RWPE1 (cell line): ENCODE measurements at regions not wholly inside any gene's neighbourhood (a gene's known extent, or its start where the extent isn't known, plus 50 kb on each side); places are given as distances from the start of the nearest gene placed in this dataset.

ENCODE experiments used
- CTCF ChIA-PET: fragments of 350-600 bp; sonication (Branson Sonifier 250); formaldehyde crosslinking; extraction: SDS; loops from one replicate; lab custom pipeline; 2021; lab: Yijun Ruan, JAX
- POLR2A ChIA-PET: fragments of 400-600 bp; formaldehyde crosslinking; extraction: SDS; loops from one replicate; lab custom pipeline; 2020; ENCODE audit warnings: antibody characterized with exemption; ENCODE audit not compliant: low non-redundant PET; lab: Yijun Ruan, JAX
- DNase-seq: peaks from one replicate; pipeline ENCODE4 v3.0.0; 2012; ENCODE audit warnings: low spot score
- H3K27ac ChIP-seq: fragments of 450-650 bp; 2 replicates; pipeline ENCODE4 v1.5.1; 2017
- TF ChIP-seq, protein P1 (sequence below): fragments of 450-650 bp; conservative IDR thresholded peaks from 2 replicates; pipeline ENCODE4 v1.5.1; 2017; ENCODE audit warnings: low read depth, mild to moderate bottlenecking

DNA sequence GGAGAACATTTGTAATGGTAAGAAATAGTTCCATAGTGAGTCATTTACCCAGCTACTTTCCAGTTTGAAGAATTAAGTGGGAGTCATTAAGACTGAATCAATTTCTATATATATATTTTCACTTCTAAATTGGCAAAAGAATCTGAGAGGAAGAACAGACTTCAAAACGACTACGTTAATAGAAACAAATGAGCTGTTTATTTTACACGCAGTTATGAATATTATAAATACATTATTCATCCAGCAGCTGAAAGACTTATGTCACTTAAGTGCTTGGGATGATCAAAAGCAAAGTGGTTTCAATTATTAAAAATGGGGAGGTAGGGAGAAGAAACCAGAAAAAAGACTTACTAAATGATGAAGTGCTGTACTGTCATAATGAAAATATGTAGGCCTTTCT is 260.5 kb upstream of the DDX53 start:
- no peak overlapping the region for H3K27ac ChIP-seq
- CTCF ChIA-PET: no interaction called here
- no peak for DNase-seq
- POLR2A ChIA-PET: no interaction called here
- TF ChIP-seq, protein P1, sequence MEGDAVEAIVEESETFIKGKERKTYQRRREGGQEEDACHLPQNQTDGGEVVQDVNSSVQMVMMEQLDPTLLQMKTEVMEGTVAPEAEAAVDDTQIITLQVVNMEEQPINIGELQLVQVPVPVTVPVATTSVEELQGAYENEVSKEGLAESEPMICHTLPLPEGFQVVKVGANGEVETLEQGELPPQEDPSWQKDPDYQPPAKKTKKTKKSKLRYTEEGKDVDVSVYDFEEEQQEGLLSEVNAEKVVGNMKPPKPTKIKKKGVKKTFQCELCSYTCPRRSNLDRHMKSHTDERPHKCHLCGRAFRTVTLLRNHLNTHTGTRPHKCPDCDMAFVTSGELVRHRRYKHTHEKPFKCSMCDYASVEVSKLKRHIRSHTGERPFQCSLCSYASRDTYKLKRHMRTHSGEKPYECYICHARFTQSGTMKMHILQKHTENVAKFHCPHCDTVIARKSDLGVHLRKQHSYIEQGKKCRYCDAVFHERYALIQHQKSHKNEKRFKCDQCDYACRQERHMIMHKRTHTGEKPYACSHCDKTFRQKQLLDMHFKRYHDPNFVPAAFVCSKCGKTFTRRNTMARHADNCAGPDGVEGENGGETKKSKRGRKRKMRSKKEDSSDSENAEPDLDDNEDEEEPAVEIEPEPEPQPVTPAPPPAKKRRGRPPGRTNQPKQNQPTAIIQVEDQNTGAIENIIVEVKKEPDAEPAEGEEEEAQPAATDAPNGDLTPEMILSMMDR: no peak

DNA sequence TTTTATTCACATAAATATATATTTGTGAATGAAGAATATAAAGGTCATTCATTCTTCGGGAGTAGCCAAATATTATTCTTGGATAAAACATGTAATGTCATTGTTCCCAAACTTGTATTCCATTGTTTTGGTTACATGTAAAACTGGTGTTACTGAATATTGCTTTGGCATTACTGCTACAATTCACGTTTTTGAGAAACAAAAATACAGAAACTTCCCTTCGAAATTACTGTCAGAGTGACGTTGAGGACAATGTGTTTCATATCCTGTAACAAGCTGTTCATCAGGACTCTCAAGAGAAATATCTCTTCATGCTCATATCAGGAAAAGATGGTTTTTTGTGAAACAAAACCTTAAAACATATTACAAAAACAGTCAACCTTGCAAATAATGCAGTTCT is 258.9 kb upstream of the DDX53 start:
- TF ChIP-seq, protein P1: no peak
- CTCF ChIA-PET: no interaction called here
- POLR2A ChIA-PET: no interaction called here
- DNase-seq: no peak
- H3K27ac ChIP-seq: no peak overlapping the region

DNA sequence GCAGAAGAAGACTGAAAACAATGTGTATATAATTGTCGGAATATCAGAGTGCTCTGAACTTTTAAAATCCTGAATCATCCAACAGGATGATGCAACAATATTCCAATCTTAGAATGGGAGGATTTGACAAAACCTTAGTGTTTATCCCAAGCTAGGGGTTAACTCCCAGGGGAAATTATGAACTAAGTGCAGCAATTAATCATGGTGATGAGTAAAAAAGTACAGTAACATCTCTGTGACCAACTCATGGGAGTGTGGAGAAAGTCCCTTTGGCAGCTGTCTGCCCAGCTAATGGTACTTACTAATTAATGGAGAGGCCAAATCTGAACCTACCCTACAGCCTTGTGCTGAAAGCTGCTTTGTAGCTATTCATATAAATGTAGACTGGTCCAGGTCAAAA is 257.6 kb upstream of the DDX53 start:
- H3K27ac ChIP-seq: no peak overlapping the region
- no peak for DNase-seq
- TF ChIP-seq, protein P1: no peak
- ChIA-PET CTCF (no interaction called here), POLR2A (no interaction called here)

DNA sequence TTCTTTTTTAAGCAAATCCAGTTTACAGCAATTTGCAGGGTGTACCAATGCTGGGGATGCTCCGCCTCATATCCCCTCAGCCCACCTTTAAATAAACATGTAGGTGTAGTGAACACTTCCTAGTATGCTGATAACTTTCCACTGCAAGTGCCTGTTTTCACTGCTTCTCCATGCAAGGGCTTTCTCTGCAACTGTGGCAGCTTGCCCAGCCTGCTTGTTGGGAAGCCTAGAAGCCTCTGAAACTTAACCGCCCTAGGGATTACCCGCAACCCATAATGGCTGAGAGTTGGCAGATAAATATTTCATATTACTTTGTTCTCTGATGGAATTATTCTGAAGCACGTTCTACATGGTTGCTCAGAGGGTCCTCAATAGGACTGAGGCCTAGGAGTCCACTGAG is 253.7 kb upstream of the DDX53 start:
- no peak for DNase-seq
- TF ChIP-seq, protein P1: no peak
- ChIA-PET POLR2A (no interaction called here), CTCF (interaction anchor here (0.6 kb wide), 1 partner anchor 555 kb away, joined by 3 read pairs; no protein-coding TSS in a partner anchor)
- H3K27ac ChIP-seq: no peak overlapping the region

DNA sequence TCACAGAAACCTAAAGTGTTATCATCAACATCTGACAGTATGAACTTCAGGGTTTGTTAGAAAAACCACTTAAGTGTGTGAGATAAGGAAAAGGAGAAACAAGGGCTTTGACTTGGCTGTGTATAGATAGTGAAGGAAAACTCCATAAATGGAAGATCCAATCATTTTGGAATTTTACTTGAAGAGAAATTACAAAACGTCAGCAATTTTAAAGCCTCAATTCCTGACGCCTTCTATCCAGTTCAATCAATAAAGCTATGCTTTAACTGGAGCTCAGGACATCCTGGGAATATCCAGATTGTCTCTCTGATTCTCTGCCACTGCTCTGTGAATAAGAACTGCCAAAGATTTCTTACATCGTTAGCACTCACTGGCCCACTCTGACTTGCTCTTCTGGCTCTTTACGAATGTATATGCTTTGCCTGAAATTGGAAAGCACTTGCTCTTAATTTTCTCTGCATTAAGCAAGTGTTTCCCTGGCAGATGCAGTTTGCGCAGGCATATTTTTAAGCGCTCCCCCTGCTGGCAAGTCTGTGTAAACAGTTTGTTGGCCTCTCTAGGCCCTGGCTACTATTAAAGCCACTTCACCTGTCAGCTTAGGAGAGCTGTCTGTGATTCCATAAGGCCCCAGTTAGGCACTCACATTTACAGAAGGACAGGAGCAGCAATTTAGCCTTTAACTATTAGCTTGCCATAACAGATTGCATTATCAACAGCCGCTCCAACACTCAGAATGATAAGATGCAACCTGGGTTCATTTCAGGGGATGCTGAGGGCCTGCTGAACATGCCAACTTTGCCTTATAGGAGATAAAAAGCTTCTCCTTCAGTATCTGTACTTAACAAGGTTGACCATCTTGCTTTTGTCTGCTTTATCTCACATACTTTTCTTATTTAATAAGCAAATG is 251.4 kb upstream of the DDX53 start:
- POLR2A ChIA-PET: no interaction called here
- CTCF ChIA-PET: interaction anchor here (0.5 to 1.3 kb wide), 9 partner anchors 11 to 982 kb away, joined by 3 to 7 read pairs (median 4); no protein-coding TSS in a partner anchor

DNA sequence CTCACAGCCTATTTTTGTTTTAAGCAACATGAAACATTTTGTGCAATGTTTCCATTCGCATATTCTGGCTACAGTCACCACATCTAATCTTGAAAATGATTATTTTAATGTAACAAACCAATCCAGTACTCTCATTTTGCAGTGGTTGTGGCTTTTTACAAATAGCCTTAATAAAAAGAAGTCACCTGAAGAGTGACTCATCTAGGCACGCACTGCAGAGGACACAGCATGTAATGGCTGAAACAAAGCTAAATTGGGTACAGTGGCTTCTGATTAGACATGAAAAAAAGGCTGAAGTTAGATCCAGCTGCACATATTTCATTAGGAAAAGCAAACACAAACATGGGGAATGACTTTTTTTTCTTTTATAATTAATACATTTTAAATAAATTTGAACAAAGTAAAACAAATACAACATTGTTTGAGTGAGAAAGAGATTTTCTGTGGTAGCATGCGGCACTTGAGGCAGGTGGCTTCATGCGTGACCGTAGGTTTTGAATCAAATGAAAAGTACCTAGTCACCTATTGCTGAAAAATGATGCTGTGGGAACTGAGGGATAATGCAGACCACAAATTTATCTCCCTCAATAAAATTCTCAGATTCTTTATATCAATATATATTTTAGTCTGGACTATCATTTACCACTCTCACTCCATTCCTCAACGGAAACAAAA is 240.8 kb upstream of the DDX53 start:
- ChIA-PET POLR2A (no interaction called here), CTCF (no interaction called here)
- no peak overlapping the region for H3K27ac ChIP-seq
- TF ChIP-seq, protein P1: no peak
- no peak for DNase-seq

More for the DNA sequence above, 251.4 kb upstream of the DDX53 start:
- H3K27ac ChIP-seq: no peak overlapping the region
- TF ChIP-seq, protein P1: peak; percentile 62
- DNase-seq: peak; percentile 3
